ENCODE measurements at regions not wholly inside any gene's neighbourhood (a gene's known extent, or its start where the extent isn't known, plus 50 kb on each side); places are given as distances from the start of the nearest gene placed in this dataset.

GRCh38 chr3:153693207-153693606 lies 428.0 kb upstream of the ARHGEF26 start:
- no peak overlapping the region for H3K4me3 ChIP-seq
- no peaks in the 10 kb centered on the region for H3K27me3 ChIP-seq
- no peak for DNase-seq
- no peaks in the 10 kb centered on the region for H3K36me3 ChIP-seq
- ATAC-seq = no peak
- intact Hi-C loops (cut with DNase I) = no loop called here
- no peak overlapping the region for H3K27ac ChIP-seq
- no peaks in the 10 kb centered on the region for H3K4me1 ChIP-seq
- no peaks in the 10 kb centered on the region for H3K9me3 ChIP-seq
- TF ChIP-seq, protein P1, sequence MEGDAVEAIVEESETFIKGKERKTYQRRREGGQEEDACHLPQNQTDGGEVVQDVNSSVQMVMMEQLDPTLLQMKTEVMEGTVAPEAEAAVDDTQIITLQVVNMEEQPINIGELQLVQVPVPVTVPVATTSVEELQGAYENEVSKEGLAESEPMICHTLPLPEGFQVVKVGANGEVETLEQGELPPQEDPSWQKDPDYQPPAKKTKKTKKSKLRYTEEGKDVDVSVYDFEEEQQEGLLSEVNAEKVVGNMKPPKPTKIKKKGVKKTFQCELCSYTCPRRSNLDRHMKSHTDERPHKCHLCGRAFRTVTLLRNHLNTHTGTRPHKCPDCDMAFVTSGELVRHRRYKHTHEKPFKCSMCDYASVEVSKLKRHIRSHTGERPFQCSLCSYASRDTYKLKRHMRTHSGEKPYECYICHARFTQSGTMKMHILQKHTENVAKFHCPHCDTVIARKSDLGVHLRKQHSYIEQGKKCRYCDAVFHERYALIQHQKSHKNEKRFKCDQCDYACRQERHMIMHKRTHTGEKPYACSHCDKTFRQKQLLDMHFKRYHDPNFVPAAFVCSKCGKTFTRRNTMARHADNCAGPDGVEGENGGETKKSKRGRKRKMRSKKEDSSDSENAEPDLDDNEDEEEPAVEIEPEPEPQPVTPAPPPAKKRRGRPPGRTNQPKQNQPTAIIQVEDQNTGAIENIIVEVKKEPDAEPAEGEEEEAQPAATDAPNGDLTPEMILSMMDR (IDR thresholded peaks at IDR 0.05) = no peak

GRCh38 chr3:153702106-153702505 lies 419.1 kb upstream of the ARHGEF26 start:
- no peaks in the 10 kb centered on the region for H3K27me3 ChIP-seq
- H3K4me1 ChIP-seq = no peaks in the 10 kb centered on the region
- intact Hi-C loops (cut with DNase I) = no loop called here
- H3K27ac ChIP-seq = no peak overlapping the region
- no peaks in the 10 kb centered on the region for H3K36me3 ChIP-seq
- TF ChIP-seq, protein P1 (IDR thresholded peaks at IDR 0.05) = no peak
- DNase-seq (no peak), ATAC-seq (no peak)
- no peak overlapping the region for H3K4me3 ChIP-seq
- no peaks in the 10 kb centered on the region for H3K9me3 ChIP-seq

DNA sequence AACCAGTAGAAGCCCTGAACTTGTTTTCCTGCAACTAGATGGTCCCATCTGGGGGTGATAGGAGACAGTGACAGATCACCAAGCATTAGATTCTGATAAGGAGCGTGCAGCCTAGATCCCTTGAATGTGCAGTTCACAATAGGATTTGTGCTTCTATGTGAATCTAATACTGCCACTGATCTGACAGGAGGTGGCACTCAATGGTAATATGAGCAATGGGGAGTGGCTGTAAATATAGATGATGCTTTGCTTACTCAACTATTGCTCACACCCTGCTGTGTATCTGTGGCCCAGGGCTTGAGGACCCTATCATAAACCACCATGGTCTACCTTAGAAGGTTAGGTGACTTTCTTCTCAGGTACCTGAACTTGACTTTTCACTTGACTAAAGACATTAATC lies 417.1 kb upstream of the ARHGEF26 start:
- no peak overlapping the region for H3K4me3 ChIP-seq
- TF ChIP-seq, protein P1 (IDR thresholded peaks at IDR 0.05) = no peak
- intact Hi-C loops (cut with DNase I) = no loop called here
- no peaks in the 10 kb centered on the region for H3K36me3 ChIP-seq
- no peak overlapping the region for H3K27ac ChIP-seq
- no peaks in the 10 kb centered on the region for H3K4me1 ChIP-seq
- DNase-seq (no peak), ATAC-seq (no peak)
- H3K9me3 ChIP-seq = no peaks in the 10 kb centered on the region
- H3K27me3 ChIP-seq = no peaks in the 10 kb centered on the region

DNA sequence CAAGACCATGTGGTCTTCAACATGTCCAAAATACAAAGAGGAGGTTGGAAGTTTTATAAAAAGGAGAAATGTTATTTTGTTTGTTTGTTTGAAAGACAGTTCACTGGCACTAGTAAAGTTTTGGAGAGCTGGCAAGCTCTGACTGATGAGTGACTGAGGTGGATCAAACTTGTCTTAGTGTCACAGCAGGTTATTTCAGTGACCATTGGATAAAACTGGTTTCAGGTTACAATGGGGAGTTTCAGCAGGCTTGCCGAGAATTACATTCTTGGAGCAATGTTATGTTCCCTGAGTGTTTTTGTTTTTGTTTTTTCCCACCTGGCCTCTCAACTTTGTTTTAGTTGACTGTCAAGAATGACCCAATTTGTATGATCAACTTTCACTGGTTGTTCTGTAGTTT lies 414.5 kb upstream of the ARHGEF26 start:
- H3K4me1 ChIP-seq = no peaks in the 10 kb centered on the region
- ATAC-seq = no peak
- intact Hi-C loops (cut with DNase I) = no loop called here
- H3K9me3 ChIP-seq = no peaks in the 10 kb centered on the region
- H3K36me3 ChIP-seq = no peaks in the 10 kb centered on the region
- TF ChIP-seq, protein P1 (IDR thresholded peaks at IDR 0.05) = no peak
- H3K27me3 ChIP-seq = no peaks in the 10 kb centered on the region
- no peak for DNase-seq
- no peak overlapping the region for H3K27ac ChIP-seq
- no peak overlapping the region for H3K4me3 ChIP-seq

DNA sequence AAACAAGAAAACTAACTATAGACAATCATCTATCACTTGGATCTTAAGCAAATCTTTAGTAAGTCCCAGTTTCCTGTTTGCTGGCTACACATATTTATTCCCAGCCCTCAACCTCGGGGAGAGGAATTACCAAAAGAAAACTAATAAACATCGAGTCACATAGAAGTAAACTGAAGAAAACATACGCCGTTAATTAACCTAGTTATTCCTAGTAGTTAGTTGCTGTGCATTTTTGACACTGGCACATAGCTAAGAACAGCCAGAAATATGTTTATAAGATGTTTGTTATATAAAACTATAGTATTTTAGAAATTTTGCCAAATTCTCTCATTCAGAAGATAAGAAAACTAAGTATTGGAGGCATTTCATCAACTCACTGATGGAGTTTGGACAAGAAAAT lies 407.2 kb upstream of the ARHGEF26 start:
- H3K27ac ChIP-seq = no peak overlapping the region
- H3K4me1 ChIP-seq = no peaks in the 10 kb centered on the region
- TF ChIP-seq, protein P1 (IDR thresholded peaks at IDR 0.05) = no peak
- H3K4me3 ChIP-seq = no peak overlapping the region
- no peak for ATAC-seq
- intact Hi-C loops (cut with DNase I) = no loop called here
- DNase-seq = no peak
- no peaks in the 10 kb centered on the region for H3K36me3 ChIP-seq
- H3K27me3 ChIP-seq = no peaks in the 10 kb centered on the region
- H3K9me3 ChIP-seq = no peaks in the 10 kb centered on the region

DNA sequence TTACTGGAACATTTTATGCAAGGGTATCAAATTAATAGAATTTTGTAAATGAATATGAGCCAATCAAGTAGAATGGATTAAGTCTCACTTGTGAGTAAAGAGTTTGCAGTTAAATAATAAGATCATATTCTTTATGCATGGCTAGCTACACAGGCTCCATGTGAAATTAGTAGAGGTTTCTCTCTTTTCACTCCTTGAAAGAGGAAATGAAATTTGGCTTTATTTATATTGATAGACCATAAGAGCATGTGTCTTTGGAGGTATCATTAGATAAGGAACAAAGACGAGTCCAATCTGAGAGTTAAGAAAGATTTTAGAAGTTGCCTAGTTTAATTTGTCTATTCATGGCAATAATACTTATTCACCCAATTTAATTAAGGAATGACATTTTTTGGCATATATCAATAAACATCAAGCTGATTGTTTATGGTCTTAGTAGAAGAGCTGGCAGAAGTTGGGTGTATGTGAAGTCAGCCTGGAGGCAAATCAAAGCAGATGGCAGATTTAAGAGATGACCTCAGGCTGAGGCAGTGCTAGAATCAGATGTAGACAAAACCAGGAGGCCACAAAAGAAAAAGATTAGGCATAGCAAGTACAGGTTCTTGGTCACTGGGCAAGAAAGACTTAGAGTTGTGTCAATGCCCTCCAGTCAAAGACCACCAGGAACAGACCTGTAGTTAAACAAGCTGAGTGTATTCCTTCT lies 406.5 kb upstream of the ARHGEF26 start:
- Histone ChIP-seq H3K36me3 (no peaks in the 10 kb centered on the region), H3K27me3 (no peaks in the 10 kb centered on the region), H3K27ac (no peak overlapping the region), H3K9me3 (no peaks in the 10 kb centered on the region), H3K4me3 (no peak overlapping the region), H3K4me1 (no peaks in the 10 kb centered on the region)
- intact Hi-C loops (cut with DNase I) = no loop called here
- ATAC-seq = no peak
- TF ChIP-seq, protein P1 (IDR thresholded peaks at IDR 0.05) = no peak
- DNase-seq = no peak
